ENCODE measurements at regions not wholly inside any gene's neighbourhood (a gene's known extent, or its start where the extent isn't known, plus 50 kb on each side); places are given as distances from the start of the nearest gene placed in this dataset.

GRCh38 chr15:46795685-46796084 is 921.6 kb upstream of the SEMA6D start:
- no peaks in the 10 kb centered on the region for H3K4me1 ChIP-seq (ENCODE audit: control extremely low read depth in 1 of 4, control insufficient read depth in 4 of 4, insufficient read depth in 4 of 4, low read length in 3 of 4)
- peaks cover 0 to 2% (median 0%) of the 10 kb centered on the region in 5 experiments for H3K9me3 ChIP-seq (ENCODE audit: control extremely low read depth in 1 of 5, control insufficient read depth in 4 of 5, insufficient read depth in 2 of 5, low read depth in 1 of 5, low read length in 4 of 5)
- WGBS (ENCODE audit: insufficient coverage) = 100% methylated on average over 2 of the region's 3 CpGs
- no peaks in the 10 kb centered on the region for H3K36me3 ChIP-seq (ENCODE audit: control insufficient read depth in 4 of 4, insufficient read depth in 4 of 4, low read length in 3 of 4)
- no peak overlapping the region for H3K27ac ChIP-seq (ENCODE audit: insufficient read depth in 1 of 2, low read depth in 1 of 2, low read length in 2 of 2, poor library complexity in 1 of 2, severe bottlenecking in 2 of 2)
- no peak for DNase-seq
- ChIA-PET CTCF (no interaction called here), POLR2A (no interaction called here)
- no peaks in the 10 kb centered on the region for H3K27me3 ChIP-seq (replicated peaks in 2 of 5; ENCODE audit: control insufficient read depth in 4 of 5, insufficient read depth in 5 of 5, low read length in 4 of 5)
- no peak overlapping the region for H3K4me3 ChIP-seq (ENCODE audit: control insufficient read depth in 1 of 7, extremely low read depth in 1 of 7, insufficient read depth in 4 of 7, low read depth in 2 of 7, low read length in 6 of 7)

- DNase-seq = no peak
- Histone ChIP-seq H3K27me3 (replicated peaks in 2 of 5; ENCODE audit: control insufficient read depth in 4 of 5, insufficient read depth in 5 of 5, low read length in 4 of 5) (no peaks in the 10 kb centered on the region), H3K4me1 (ENCODE audit: control extremely low read depth in 1 of 4, control insufficient read depth in 4 of 4, insufficient read depth in 4 of 4, low read length in 3 of 4) (no peaks in the 10 kb centered on the region), H3K9me3 (ENCODE audit: control extremely low read depth in 1 of 5, control insufficient read depth in 4 of 5, insufficient read depth in 2 of 5, low read depth in 1 of 5, low read length in 4 of 5) (no peaks in the 10 kb centered on the region), H3K27ac (ENCODE audit: insufficient read depth in 1 of 2, low read depth in 1 of 2, low read length in 2 of 2, poor library complexity in 1 of 2, severe bottlenecking in 2 of 2) (no peak overlapping the region), H3K36me3 (ENCODE audit: control insufficient read depth in 4 of 4, insufficient read depth in 4 of 4, low read length in 3 of 4) (no peaks in the 10 kb centered on the region), H3K4me3 (ENCODE audit: control insufficient read depth in 1 of 7, extremely low read depth in 1 of 7, insufficient read depth in 4 of 7, low read depth in 2 of 7, low read length in 6 of 7) (no peak overlapping the region)
- no CpG with 5 or more reads among the region's 1 CpG for WGBS (ENCODE audit: insufficient coverage)
- ChIA-PET POLR2A (no interaction called here), CTCF (no interaction called here)
Measured at GRCh38 chr15:46808834-46809233, 908.5 kb upstream of the SEMA6D start.

DNA sequence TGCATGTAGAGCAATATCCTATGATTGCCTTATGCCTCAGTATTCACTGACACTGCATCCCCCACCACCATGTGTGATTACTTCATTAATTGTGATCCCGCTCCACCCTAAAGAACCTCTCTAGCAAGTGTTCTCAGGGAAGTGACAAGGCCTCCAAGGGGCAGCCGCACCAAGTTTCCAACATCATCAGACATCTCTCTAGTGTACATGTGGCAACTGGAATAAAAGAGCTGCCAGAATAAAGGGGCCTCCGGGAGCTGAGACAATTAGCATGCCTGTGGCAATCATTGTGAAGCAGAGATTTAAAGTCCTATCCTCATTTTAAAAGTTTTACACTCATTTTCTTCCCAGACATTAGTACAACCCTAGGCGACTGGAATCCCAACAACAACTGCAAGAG is 902.1 kb upstream of the SEMA6D start:
- Histone ChIP-seq H3K27me3 (replicated peaks in 2 of 5; ENCODE audit: control insufficient read depth in 4 of 5, insufficient read depth in 5 of 5, low read length in 4 of 5) (no peaks in the 10 kb centered on the region), H3K4me3 (ENCODE audit: control insufficient read depth in 1 of 7, extremely low read depth in 1 of 7, insufficient read depth in 4 of 7, low read depth in 2 of 7, low read length in 6 of 7) (no peak overlapping the region), H3K27ac (ENCODE audit: insufficient read depth in 1 of 2, low read depth in 1 of 2, low read length in 2 of 2, poor library complexity in 1 of 2, severe bottlenecking in 2 of 2) (no peak overlapping the region), H3K36me3 (ENCODE audit: control insufficient read depth in 4 of 4, insufficient read depth in 4 of 4, low read length in 3 of 4) (no peaks in the 10 kb centered on the region), H3K4me1 (ENCODE audit: control extremely low read depth in 1 of 4, control insufficient read depth in 4 of 4, insufficient read depth in 4 of 4, low read length in 3 of 4) (no peaks in the 10 kb centered on the region), H3K9me3 (ENCODE audit: control extremely low read depth in 1 of 5, control insufficient read depth in 4 of 5, insufficient read depth in 2 of 5, low read depth in 1 of 5, low read length in 4 of 5) (no peaks in the 10 kb centered on the region)
- POLR2A ChIA-PET = no interaction called here
- CTCF ChIA-PET = no interaction called here
- DNase-seq = no peak
- WGBS (ENCODE audit: insufficient coverage) = 100% methylated on average over 1 of the region's 4 CpGs

DNA sequence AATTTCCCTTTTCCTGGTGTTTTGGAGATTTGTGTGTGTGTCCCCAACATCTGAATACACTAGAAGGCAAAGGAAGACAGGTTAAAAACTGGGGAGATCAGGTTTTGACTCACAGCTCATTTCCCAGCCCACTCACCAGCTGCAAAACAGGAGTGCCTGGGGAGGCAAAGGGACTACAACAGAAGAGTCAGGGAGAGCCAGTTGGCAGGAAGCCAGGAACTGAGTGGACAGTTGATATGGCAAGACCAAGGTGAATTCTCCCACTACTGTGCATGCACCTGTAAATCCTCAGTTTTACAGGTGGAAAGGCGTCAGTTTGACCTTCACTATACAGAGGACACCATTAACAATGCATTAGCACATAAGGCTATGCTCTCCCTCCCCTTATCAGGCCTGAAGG is 901.5 kb upstream of the SEMA6D start:
- no peaks in the 10 kb centered on the region for H3K36me3 ChIP-seq (ENCODE audit: control insufficient read depth in 4 of 4, insufficient read depth in 4 of 4, low read length in 3 of 4)
- CTCF ChIA-PET = no interaction called here
- no peak overlapping the region for H3K27ac ChIP-seq (ENCODE audit: insufficient read depth in 1 of 2, low read depth in 1 of 2, low read length in 2 of 2, poor library complexity in 1 of 2, severe bottlenecking in 2 of 2)
- WGBS (ENCODE audit: insufficient coverage) = 100% methylated on average over 1 of the region's 1 CpG
- no peak overlapping the region for H3K4me3 ChIP-seq (ENCODE audit: control insufficient read depth in 1 of 7, extremely low read depth in 1 of 7, insufficient read depth in 4 of 7, low read depth in 2 of 7, low read length in 6 of 7)
- DNase-seq = no peak
- H3K4me1 ChIP-seq (ENCODE audit: control extremely low read depth in 1 of 4, control insufficient read depth in 4 of 4, insufficient read depth in 4 of 4, low read length in 3 of 4) = no peaks in the 10 kb centered on the region
- no peaks in the 10 kb centered on the region for H3K27me3 ChIP-seq (replicated peaks in 2 of 5; ENCODE audit: control insufficient read depth in 4 of 5, insufficient read depth in 5 of 5, low read length in 4 of 5)
- POLR2A ChIA-PET = no interaction called here
- H3K9me3 ChIP-seq (ENCODE audit: control extremely low read depth in 1 of 5, control insufficient read depth in 4 of 5, insufficient read depth in 2 of 5, low read depth in 1 of 5, low read length in 4 of 5) = no peaks in the 10 kb centered on the region

GRCh38 chr15:46848704-46849103 is 868.6 kb upstream of the SEMA6D start:
- no CpG with 5 or more reads among the region's 1 CpG for WGBS (ENCODE audit: insufficient coverage)
- Histone ChIP-seq H3K4me1 (ENCODE audit: control extremely low read depth in 1 of 4, control insufficient read depth in 4 of 4, insufficient read depth in 4 of 4, low read length in 3 of 4) (no peaks in the 10 kb centered on the region), H3K4me3 (ENCODE audit: control insufficient read depth in 1 of 7, extremely low read depth in 1 of 7, insufficient read depth in 4 of 7, low read depth in 2 of 7, low read length in 6 of 7) (no peak overlapping the region), H3K9me3 (ENCODE audit: control extremely low read depth in 1 of 5, control insufficient read depth in 4 of 5, insufficient read depth in 2 of 5, low read depth in 1 of 5, low read length in 4 of 5) (peaks cover 0 to 8% (median 3%) of the 10 kb centered on the region in 5 experiments), H3K27ac (ENCODE audit: insufficient read depth in 1 of 2, low read depth in 1 of 2, low read length in 2 of 2, poor library complexity in 1 of 2, severe bottlenecking in 2 of 2) (no peak overlapping the region), H3K36me3 (ENCODE audit: control insufficient read depth in 4 of 4, insufficient read depth in 4 of 4, low read length in 3 of 4) (no peaks in the 10 kb centered on the region), H3K27me3 (replicated peaks in 2 of 5; ENCODE audit: control insufficient read depth in 4 of 5, insufficient read depth in 5 of 5, low read length in 4 of 5) (no peaks in the 10 kb centered on the region)
- CTCF ChIA-PET = no interaction called here
- no peak for DNase-seq
- POLR2A ChIA-PET = no interaction called here

- Histone ChIP-seq H3K4me3 (ENCODE audit: control insufficient read depth in 1 of 7, extremely low read depth in 1 of 7, insufficient read depth in 4 of 7, low read depth in 2 of 7, low read length in 6 of 7) (no peak overlapping the region), H3K27ac (ENCODE audit: insufficient read depth in 1 of 2, low read depth in 1 of 2, low read length in 2 of 2, poor library complexity in 1 of 2, severe bottlenecking in 2 of 2) (no peak overlapping the region), H3K36me3 (ENCODE audit: control insufficient read depth in 4 of 4, insufficient read depth in 4 of 4, low read length in 3 of 4) (no peaks in the 10 kb centered on the region), H3K9me3 (ENCODE audit: control extremely low read depth in 1 of 5, control insufficient read depth in 4 of 5, insufficient read depth in 2 of 5, low read depth in 1 of 5, low read length in 4 of 5) (peaks cover 0 to 4% (median 2%) of the 10 kb centered on the region in 5 experiments), H3K27me3 (replicated peaks in 2 of 5; ENCODE audit: control insufficient read depth in 4 of 5, insufficient read depth in 5 of 5, low read length in 4 of 5) (no peaks in the 10 kb centered on the region), H3K4me1 (ENCODE audit: control extremely low read depth in 1 of 4, control insufficient read depth in 4 of 4, insufficient read depth in 4 of 4, low read length in 3 of 4) (no peaks in the 10 kb centered on the region)
- 100% methylated on average over 1 of the region's 2 CpGs for WGBS (ENCODE audit: insufficient coverage)
- ChIA-PET CTCF (no interaction called here), POLR2A (no interaction called here)
- DNase-seq = no peak
Measured at GRCh38 chr15:46853600-46853999, 863.7 kb upstream of the SEMA6D start.

DNA sequence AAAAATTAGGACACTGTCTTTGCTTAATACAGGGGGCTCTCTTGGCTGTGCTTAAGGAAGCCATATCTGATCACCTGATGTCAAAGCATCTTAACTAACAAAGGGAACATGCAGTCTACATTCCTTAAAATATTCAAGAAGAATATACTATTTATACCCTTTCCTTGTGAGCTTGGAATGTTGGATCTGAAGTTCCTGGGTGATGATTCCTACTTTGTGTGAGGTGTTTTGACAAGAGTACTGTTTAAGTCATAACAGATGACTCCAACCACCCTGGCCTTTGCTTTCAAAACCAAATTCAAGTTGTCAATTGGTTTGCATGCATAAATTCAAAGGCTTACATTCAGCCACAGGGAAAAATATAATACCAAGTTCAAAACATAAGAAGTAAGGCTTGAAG is 862.7 kb upstream of the SEMA6D start:
- Histone ChIP-seq H3K36me3 (ENCODE audit: control insufficient read depth in 4 of 4, insufficient read depth in 4 of 4, low read length in 3 of 4) (no peaks in the 10 kb centered on the region), H3K4me3 (ENCODE audit: control insufficient read depth in 1 of 7, extremely low read depth in 1 of 7, insufficient read depth in 4 of 7, low read depth in 2 of 7, low read length in 6 of 7) (no peak overlapping the region), H3K27ac (ENCODE audit: insufficient read depth in 1 of 2, low read depth in 1 of 2, low read length in 2 of 2, poor library complexity in 1 of 2, severe bottlenecking in 2 of 2) (no peak overlapping the region), H3K9me3 (ENCODE audit: control extremely low read depth in 1 of 5, control insufficient read depth in 4 of 5, insufficient read depth in 2 of 5, low read depth in 1 of 5, low read length in 4 of 5) (peaks cover 0 to 4% (median under 1%) of the 10 kb centered on the region in 5 experiments), H3K27me3 (replicated peaks in 2 of 5; ENCODE audit: control insufficient read depth in 4 of 5, insufficient read depth in 5 of 5, low read length in 4 of 5) (no peaks in the 10 kb centered on the region), H3K4me1 (ENCODE audit: control extremely low read depth in 1 of 4, control insufficient read depth in 4 of 4, insufficient read depth in 4 of 4, low read length in 3 of 4) (no peaks in the 10 kb centered on the region)
- POLR2A ChIA-PET = no interaction called here
- CTCF ChIA-PET = no interaction called here
- DNase-seq = no peak

GRCh38 chr15:46855388-46855787 is 861.9 kb upstream of the SEMA6D start:
- Histone ChIP-seq H3K4me3 (ENCODE audit: control insufficient read depth in 1 of 7, extremely low read depth in 1 of 7, insufficient read depth in 4 of 7, low read depth in 2 of 7, low read length in 6 of 7) (no peak overlapping the region), H3K4me1 (ENCODE audit: control extremely low read depth in 1 of 4, control insufficient read depth in 4 of 4, insufficient read depth in 4 of 4, low read length in 3 of 4) (no peaks in the 10 kb centered on the region), H3K36me3 (ENCODE audit: control insufficient read depth in 4 of 4, insufficient read depth in 4 of 4, low read length in 3 of 4) (no peaks in the 10 kb centered on the region), H3K9me3 (ENCODE audit: control extremely low read depth in 1 of 5, control insufficient read depth in 4 of 5, insufficient read depth in 2 of 5, low read depth in 1 of 5, low read length in 4 of 5) (peaks cover 0 to 4% (median 0%) of the 10 kb centered on the region in 5 experiments), H3K27ac (ENCODE audit: insufficient read depth in 1 of 2, low read depth in 1 of 2, low read length in 2 of 2, poor library complexity in 1 of 2, severe bottlenecking in 2 of 2) (no peak overlapping the region), H3K27me3 (replicated peaks in 2 of 5; ENCODE audit: control insufficient read depth in 4 of 5, insufficient read depth in 5 of 5, low read length in 4 of 5) (no peaks in the 10 kb centered on the region)
- DNase-seq = no peak
- ChIA-PET CTCF (no interaction called here), POLR2A (no interaction called here)
- no CpG with 5 or more reads among the region's 1 CpG for WGBS (ENCODE audit: insufficient coverage)

Data from common myeloid progenitor, CD34-positive (primary cell).